GM21447 (cell line): ENCODE measurements at regions not wholly inside any gene's neighbourhood (a gene's known extent, or its start where the extent isn't known, plus 50 kb on each side); places are given as distances from the start of the nearest gene placed in this dataset.

Source experiments
- ATAC-seq: cut with Tn5 transposase; IDR thresholded peaks from one replicate; pipeline ENCODE4 v1.9.1; 2021; ENCODE audit not compliant: unreplicated experiment

DNA sequence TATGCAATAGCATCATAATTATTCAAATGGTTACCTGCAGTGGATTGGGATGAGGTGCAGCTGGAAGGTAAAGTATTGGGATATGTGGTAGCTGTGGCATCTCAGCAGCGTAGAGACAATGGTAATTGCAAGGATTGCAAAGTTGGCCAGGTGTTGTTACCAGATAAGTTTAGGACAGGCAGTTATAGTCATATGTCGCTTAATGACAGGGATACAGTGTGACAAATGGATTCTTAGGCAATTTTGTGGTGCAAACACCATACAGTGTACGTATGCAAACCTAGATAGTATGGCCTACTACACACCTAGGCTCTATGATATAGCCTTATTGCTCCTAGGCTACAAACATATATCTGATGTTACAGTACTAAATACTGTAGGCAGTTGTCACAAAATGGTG lies 163.5 kb upstream of the LYZL2 start:
- ATAC-seq, result no peak

DNA sequence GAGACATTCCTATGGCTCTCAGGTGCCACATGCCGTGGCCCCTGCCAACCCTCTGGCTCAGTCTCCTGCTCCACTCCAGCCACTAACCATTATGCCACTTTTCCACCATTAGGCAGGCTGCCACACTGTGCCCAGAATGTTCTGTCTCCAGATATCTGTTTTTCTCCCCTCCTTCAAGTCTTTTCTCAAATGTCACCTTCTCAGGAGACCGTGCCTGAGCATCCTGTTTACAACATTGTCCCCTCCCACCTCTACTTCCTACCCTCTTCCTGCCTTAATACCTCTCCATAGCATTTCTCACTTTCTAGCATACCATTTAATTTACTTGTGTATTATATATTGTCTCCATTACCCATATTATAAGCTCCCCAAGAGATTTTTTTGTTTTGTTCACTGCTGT lies 162.5 kb upstream of the LYZL2 start:
- no peak for ATAC-seq

DNA sequence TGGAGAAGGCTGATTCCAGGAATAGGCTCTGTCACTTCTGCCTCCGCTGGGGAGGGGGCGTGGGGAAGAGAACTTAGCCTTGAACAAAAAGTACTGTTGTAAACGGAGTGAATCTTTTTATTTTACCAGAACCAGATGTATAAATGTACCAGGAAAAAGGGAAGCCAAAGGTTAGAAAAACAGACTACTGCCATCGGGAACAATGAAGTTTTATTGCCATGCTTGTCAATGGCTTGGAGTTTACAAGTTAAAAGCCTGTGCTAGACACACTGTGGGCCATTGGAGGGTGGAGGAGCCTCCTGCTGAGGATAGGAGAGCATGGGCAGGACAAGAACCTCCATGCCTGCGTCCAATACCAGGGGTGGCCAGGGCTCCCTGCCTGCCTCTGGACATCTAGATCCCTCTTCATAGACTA lies 161.7 kb upstream of the LYZL2 start:
- ATAC-seq, result no peak

DNA sequence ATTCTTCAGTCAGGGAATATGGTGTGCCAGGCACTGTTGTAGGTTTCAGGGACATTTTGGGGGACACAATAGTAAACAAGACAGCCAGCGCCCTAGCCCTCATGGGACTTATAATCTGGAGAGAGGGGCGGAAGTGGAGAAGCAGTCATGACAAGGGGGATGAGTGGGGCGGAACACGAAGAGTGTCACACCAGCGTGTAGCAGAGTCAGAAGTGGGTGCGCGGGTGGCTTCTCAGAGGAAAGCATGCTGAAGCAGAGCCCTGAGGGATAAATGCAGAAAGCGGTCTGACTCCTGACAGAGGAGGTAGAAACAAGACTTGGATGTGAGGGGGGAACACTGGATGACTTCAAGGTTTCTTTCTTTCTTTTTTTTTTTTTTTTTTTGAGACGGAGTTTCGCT lies 160.3 kb upstream of the LYZL2 start:
- no peak for ATAC-seq

DNA sequence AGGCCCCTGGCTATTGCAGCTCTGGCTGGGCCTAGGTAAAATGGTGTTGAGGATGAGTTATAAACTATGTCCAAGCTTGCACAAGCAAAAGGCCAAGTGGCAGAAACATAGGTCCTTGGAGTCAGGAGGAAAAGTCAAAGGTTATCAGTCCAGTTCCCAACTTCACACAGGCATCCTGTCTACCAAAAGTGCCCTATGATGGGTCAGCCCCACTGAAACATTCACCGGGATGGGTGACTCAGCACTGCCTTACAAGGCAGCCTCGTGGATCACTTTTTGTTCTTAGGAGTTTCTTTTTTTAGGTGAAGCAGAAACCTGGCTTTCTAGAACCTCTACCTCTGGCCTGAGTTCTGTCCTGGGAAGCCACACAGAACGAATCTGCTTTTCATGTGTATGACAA lies 158.8 kb upstream of the LYZL2 start:
- no peak for ATAC-seq

DNA sequence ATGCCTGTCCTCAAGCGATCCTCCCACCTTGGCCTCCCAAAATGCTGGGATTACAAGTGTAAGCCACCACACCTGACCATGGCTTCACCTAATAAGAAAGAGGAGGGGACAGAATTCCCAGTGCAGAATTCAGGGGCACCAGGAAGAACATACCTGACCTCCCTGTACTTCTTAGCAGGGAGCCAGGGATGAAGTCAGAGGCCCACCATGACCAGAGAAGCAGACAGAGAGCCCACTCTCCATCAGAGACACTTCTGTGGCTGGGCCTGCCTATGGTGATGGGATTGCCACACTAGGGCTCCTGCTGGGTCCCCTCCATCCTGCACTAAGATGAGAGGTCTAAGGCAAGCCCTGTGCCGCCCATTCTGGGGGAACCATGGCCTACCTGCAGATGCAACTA lies 157.4 kb upstream of the LYZL2 start:
- no peak for ATAC-seq

DNA sequence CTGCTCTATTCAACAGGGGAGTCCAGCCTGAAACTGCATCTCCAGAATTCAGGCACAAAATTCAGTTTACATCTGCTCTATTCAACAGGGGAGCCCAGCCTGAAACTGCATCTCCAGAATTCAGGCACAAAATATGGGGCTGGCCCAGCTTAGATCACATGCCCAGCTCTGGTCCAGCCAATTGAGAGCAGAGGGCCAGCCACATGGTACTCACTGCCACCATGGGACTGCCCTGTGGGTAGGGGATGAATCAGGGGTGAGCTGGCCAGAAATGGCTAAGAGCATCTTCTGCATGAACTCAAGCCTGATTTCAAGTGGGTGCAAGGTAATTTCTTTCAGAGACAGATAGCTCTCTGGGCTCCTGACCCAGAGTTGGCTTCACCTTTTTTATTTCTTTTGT lies 156.6 kb upstream of the LYZL2 start:
- ATAC-seq, result no peak

DNA sequence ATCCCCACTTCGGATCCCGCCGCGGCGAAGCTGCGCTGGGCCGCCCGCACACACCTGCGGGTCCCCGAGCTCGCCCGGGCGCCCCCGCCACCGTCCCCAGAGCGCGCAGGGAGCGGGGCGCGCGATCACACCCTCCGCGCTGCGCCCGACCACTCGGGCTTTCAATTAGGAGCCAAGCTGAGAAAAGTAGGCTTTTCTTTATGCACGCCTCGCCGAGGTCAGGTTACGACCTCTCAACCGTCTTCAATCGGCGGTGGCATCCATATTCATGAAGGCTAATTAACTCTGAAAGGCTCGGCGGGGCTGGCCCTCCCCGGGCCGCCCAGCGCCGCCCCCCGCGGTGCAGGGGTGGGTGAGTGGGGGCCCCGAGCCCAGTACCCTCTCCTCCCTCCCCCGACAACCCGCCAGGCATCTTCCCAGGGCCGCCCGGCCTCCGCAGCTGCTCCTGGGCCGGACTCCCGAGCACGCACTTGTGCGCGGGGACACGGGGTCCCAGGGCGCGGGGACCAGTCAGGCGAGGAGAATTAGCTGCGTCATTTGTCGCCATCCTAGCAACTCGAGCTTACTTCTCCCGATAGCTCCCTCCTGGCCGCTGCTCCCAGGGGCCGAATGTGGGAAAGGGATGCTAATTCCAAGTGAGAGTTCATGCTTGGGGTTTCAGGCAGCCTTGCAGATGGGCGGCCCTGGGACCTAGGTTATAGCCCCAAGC lies 155.5 kb upstream of the LYZL2 start:
- no peak for ATAC-seq

DNA sequence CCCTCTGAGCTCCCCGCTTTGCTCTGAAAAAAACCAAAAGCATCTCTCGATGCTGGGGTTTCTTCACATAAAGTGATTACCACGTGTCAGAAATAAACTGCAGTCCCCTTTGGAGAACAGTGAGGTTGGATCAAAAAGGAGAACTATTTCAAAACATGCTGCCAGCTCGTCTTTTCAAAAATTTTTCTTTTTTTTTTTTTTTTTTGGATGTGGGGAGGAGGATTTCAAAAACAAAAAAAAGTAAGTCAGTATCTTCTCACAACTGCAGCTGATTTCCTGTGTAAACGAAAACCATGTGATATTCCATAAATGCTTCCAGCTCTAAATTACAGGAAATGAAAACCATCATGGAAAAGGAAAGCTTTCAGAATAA lies 155.0 kb upstream of the LYZL2 start:
- ATAC-seq, result no peak

DNA sequence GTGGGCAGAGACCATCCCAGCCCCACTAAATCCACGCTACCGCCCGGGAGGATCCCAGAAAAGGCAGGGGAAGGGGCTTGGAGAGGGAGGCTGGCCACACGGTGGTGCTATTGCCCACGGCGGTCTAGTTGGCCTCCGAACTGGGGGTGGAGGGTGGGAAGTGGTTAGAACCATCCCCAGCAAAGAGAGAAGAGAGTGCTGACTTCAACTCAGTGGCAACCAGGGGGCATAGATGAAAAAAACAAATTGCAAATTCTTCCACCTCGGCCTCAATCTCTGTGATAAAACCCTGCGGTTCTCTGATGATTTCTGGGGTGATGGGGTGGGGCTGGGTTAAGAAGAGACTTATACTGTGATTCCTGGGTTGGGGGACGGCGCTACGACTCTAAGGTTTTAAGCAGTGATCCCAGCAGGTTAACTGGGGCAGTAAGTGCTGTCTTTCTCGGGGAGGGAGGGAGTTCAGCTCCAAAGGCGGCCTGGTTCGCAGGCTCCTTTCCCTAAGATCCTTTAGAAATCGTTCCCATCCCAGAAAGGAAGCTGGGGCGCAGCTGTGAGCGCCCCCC lies 154.5 kb upstream of the LYZL2 start:
- ATAC-seq, result peak; percentile 30

DNA sequence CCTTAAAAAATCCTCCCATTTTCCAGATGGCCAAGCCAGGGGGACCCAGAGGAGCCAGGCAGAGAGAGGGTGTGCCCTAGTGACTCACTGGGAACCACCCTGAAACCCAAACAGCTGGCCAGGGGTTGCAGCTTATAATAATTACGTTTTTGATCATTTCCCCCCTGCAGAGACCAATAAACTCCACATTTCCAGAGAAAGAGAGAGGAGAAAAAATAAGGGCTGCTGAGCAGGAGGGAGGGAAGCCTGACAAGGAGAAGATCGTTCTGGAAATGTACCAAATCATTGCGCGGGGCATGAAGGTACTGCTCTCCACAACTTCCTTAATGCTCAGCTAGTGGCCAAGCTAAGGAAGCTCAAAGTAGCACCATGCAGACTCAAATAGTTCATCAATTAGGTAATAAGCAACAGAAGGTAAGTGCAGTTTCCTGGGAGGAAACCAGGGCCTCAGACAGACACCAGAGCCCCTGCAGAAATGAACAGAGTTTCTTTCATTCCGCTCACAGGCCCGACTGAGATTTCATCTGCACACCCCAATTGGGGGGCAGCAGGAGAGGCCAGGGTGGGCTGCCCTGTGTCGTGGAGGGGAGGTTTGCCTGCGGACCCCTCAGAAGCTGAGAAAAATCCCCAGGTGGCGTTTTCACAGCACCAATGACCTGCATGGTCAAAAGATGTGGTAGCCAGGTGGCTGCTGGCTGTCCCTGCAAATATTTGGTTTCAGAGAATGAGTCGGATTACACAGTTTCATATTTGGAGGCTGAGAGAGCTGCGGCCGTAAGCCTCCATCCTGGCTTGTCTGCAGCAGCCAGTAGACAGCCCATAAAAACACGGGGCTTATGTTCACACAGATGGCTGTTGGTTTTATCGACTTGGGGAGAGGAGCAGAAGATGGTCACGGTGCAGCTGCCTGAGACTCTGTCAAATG lies 153.2 kb upstream of the LYZL2 start:
- ATAC-seq, result peak; percentile 75

DNA sequence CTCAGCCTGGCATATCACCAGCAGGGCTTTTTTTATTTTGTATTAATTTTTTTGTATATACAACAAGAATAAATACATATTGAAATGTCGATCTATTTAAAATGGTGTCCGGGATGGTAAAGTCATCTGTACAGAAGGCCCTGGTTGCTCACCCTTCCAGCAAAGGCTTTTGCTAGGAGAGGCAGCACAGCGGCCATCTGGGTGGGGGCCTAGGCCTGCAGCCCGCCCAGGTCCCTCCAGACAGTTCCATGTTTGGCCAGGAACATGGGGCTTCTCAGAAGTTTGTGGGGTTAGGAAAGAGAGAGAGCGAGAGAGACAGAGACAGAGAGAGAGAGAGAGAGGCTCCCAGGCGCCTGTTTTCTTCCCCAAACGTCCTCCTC lies 152.6 kb upstream of the LYZL2 start:
- no peak for ATAC-seq

DNA sequence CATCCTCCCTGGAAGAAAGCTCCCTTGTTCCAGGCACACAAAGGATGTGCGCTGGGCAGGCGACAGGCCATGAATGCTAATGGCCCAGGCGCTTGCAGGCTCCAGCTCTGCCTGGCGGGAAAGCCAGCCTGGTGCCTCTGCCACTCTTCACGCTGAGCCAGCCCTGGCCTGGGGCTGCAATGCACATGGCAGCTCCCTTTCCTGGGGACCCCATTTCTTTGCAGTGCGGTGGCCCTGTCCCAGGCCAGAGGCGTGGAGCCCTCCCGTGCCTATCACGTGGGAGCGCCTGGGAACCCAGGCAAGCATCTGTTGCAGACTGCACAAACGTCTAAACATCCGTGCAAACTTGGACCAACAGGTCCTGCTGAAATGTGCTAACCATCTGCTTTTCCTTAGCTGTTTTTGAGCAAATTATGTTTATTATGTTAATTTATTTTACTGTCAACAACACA lies 152.1 kb upstream of the LYZL2 start:
- no peak for ATAC-seq

DNA sequence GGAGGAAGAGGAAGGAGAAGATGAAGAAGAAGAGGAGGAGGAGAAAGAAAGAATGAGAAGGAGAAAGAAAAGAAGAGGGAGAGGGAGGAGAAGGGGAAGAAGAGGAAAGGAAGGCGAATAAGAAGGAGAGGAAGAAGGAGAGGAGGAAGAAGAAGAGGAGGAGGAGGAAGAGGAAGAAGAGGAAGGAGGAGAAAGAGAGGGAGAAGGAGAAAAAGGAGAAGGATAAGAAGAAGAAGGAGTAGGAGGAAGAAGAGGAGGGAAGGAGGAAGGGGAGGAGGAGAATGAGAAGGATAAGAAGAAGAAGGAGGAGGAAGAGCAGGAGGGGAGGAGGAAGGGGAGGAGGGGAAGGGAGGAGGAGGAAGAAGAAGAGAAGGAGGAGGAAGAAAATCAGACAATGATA lies 149.2 kb upstream of the LYZL2 start:
- ATAC-seq, result no peak

DNA sequence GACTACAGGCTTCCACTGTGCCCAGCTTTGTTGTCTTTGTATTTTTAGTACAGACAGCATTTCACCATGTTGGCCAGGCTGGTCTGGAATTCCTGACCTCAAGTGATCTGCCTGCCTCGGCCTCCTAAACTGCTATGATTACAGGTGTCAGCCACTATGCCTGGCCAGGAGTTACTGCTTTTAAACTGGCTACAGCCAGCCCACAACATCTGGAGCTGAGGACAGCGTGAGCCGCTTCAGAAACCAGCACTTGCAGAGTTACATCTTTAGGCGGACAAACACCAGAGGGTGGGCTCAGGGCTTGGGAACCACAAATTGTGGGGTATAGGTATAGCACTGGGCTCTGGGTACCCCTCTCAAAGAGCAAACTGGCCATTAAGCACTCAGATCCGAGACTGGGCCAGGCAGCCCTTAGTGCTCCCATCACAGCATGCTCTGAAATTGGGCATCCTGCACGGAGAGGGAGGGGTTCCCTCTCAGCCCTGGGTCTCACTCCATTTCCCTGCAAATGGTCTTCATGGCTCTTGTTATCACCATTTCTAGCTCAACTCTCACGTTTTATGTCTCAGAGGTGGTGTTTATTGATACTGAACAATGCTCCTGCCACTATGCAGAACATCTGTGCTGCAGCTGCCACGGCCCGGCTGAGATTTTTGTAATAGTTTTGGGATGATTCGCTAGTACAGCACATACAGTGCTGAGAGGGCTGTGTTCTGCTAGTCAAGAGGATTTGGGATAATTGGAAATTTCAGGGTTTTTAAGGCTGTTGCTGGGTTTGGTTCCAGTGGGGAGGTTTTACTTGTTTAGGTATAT lies 146.4 kb upstream of the LYZL2 start:
- ATAC-seq, result no peak

DNA sequence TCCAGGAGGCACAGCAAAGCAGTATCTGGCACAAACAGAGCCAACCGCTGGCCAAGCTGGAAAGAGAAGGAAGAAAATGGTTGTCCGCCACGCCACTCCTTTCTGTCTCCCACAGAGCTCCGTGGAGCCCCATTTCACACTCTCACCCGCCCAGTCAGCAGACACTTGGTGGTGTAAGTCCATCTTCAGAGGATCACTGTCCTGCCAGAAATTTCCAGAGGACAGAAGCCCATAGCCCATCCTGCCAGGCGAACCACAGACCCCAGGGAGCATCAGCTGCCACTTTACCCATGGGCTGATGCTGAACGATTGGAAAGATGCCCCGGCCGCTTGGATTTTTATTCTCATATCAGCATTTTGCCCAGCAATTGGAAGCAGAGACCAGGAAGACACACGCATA lies 144.7 kb upstream of the LYZL2 start:
- ATAC-seq, result no peak

DNA sequence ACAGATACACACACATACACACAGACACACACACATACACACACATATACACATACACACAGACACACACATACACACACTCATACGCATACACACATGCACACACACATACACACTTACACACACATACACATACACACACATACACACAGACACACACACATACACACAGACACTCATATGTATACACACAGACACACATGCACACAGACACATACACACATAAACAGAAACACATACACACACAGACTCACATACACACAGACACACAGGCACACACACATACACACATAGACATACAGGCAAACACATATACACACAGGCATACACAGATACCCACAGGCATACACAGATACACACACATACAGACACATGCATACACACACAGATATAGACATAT lies 143.9 kb upstream of the LYZL2 start:
- ATAC-seq, result no peak

DNA sequence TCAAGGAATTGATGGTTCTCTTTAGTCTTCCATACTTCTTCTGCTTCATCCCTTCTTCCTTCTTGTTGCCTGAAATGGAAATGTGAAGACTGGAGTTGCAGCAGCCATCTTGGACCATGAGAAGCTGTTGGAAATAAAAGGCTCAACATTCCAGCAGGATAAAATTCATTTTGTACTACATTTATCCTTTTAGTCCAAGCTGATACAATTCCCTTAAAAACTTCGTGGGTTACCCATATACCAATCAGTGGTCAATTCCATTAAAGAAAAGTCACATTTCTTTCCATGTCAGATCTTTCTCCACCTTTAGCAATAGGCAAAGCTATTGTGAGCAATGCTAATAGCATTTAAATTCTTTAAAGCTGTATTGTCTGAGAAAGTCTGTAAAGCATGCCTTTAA lies 141.3 kb upstream of the LYZL2 start:
- no peak for ATAC-seq

DNA sequence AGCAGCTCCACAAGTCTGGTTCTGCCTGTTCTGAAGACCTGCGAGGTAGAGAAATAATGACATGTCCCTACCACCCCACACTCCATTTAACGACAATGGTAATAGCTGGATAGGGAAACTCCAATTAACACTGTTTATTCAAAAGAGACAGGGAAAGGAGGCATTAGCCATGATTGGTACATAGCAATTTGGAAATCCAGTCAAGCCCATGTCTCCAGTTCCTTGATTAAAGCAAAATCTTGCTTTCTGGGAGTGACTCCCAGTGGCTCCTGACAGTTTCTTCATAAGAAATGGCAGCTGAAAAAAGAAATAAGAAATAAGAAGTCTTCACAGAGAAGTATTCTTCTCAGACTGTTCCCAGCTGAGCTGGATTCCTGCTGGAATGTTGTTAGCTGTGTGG lies 140.7 kb upstream of the LYZL2 start:
- ATAC-seq, result no peak

DNA sequence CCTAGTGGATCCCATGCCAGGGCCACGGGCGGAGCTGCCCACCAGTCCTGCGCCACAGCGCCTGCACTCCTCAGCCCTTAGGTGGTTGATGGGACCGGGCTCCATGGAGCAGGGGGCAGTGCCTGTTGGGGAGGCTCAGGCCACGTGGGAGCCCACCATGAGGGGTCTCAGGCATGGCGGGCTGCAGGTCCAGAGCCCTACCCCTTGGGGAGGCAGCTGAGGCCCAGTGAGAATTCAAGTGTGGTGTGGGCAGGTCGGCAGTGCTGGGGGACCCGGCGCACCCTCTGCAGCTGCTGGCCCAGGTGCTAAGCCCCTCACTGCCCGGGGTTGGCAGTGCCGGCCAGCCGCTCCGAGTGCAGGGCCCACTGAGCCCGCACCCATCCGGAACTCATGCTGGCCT lies 139.8 kb upstream of the LYZL2 start:
- no peak for ATAC-seq

DNA sequence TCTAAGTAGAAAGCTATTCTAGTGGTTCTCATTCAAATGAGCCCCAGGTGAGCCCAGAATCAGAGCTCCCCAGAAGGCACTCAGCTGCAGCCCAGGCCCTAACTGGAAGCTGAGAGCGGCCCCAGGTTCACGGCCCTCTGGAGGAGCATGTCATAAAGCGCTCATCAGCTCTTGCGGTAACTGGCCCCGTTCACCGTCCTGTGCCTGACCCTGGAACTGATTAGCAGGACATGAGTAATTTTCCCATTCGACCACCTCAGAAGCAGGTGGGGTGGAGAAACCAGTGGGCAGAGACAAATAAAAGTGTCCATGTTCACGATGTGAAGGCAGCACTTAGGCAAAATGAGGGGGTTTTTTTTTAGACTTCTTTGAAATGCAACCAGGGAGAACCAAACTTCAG lies 136.1 kb upstream of the LYZL2 start:
- no peak for ATAC-seq
